ENCODE measurements at regions not wholly inside any gene's neighbourhood (a gene's known extent, or its start where the extent isn't known, plus 50 kb on each side); places are given as distances from the start of the nearest gene placed in this dataset.

DNA sequence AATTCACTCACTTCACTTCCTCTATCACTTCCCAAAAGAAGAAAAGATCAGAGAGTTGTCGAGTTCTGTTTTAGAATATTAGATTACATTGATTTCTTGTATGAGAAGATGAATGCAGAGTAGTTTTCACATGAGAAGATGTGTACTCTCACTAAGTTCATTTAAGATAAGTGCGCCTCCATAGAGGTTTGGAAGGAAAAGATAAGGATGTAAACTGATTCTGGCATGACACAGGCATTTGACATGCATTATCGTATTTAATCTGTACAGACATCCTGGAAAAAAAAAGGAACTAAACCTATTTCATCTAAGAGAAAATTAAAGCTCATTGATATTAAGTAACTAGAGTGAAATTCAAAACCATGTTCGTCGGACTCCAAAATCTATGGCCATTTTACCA, 152.2 kb upstream of the CRIM1 start:
- no peak for DNase-seq (ENCODE audit: low spot score in 2 of 2)
- no peak overlapping the region for H3K4me3 ChIP-seq
- H3K36me3 ChIP-seq: no peaks in the 10 kb centered on the region
- peaks cover 0 to 17% (median 0%) of the 10 kb centered on the region in 4 donors for H3K9me3 ChIP-seq
- H3K27ac ChIP-seq: no peak overlapping the region
- no peaks in the 10 kb centered on the region for H3K27me3 ChIP-seq
- H3K4me1 ChIP-seq: no peaks in the 10 kb centered on the region
- 78 to 90% methylated on average over 5 of the region's 5 CpGs for WGBS, 2 donors
- TF ChIP-seq EP300 (IDR thresholded peaks at IDR 0.05) (no peak), POLR2A (IDR thresholded peaks at IDR 0.05) (no peak)

DNA sequence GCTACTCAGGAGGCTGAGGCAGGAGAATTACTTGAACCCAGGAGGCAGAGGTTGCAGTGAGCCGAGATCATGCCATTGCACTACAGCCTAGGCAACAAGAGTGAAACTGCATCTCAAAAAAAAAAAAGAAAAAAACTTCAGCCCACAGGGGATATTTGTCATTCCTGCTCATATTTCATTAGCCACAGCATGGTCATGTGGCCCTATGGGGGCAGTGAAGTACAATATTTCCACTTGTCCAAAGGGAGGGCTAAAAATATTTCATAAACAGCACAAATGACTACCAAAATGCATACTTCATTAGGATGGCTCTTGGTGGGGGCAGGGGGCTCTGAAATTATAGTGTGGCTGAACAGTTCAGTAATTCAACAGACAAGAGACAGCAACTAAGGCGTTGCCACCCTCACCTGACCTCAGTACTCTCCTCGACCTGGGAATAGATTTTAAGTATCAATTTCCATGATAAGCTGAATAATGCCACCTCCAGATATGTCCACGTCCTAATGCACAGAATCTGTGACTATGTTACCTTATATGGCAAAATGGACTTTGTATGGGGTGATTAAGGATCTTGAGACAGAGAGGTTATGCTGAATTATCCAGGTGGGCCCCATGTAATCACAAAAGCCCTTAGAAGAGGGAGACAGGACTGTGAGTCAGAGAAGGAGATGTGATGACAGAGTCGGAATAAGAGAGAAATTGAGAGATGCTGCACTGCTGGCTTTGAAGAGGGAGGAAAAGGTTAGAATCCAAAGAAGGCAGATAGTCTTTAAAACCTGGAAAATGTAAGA, 158.2 kb upstream of the CRIM1 start:
- no peak overlapping the region for H3K4me3 ChIP-seq
- H3K27me3 ChIP-seq: no peaks in the 10 kb centered on the region
- H3K36me3 ChIP-seq: no peaks in the 10 kb centered on the region
- peaks cover 0 to 12% (median 0%) of the 10 kb centered on the region in 4 donors for H3K4me1 ChIP-seq
- no peak overlapping the region for H3K27ac ChIP-seq
- DNase-seq (ENCODE audit: low spot score in 2 of 2): no peak
- peaks cover 0 to 17% (median 0%) of the 10 kb centered on the region in 4 donors for H3K9me3 ChIP-seq
- 71 to 74% methylated on average over 5 of the region's 5 CpGs for WGBS, 2 donors
- TF ChIP-seq EP300 (IDR thresholded peaks at IDR 0.05) (no peak), POLR2A (IDR thresholded peaks at IDR 0.05) (no peak)
- TF ChIP-seq, protein P1, sequence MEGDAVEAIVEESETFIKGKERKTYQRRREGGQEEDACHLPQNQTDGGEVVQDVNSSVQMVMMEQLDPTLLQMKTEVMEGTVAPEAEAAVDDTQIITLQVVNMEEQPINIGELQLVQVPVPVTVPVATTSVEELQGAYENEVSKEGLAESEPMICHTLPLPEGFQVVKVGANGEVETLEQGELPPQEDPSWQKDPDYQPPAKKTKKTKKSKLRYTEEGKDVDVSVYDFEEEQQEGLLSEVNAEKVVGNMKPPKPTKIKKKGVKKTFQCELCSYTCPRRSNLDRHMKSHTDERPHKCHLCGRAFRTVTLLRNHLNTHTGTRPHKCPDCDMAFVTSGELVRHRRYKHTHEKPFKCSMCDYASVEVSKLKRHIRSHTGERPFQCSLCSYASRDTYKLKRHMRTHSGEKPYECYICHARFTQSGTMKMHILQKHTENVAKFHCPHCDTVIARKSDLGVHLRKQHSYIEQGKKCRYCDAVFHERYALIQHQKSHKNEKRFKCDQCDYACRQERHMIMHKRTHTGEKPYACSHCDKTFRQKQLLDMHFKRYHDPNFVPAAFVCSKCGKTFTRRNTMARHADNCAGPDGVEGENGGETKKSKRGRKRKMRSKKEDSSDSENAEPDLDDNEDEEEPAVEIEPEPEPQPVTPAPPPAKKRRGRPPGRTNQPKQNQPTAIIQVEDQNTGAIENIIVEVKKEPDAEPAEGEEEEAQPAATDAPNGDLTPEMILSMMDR (IDR thresholded peaks at IDR 0.05): no peak

DNA sequence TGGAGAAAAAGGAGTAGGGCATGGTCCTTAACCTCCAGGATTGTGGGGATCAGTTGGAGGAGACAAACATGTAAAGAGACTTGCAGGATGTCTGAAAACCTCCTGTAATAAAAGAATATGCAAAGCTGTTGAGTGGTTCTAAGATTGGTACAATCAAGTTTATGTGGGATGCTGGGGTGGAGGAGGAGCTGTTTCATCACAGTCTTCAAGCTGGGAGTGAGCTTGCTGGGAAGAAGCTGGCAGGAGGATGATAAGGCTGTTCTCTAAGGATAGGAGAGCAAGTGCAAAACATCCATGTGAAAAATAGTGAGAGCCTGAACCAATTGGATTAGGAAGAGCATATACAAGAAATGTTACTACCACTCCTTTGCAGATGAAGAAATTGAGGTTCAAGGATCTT, 161.9 kb upstream of the CRIM1 start:
- no peaks in the 10 kb centered on the region for H3K9me3 ChIP-seq
- H3K4me1 ChIP-seq: peaks cover 0 to 12% (median 0%) of the 10 kb centered on the region in 4 donors
- no peaks in the 10 kb centered on the region for H3K36me3 ChIP-seq
- H3K4me3 ChIP-seq: no peak overlapping the region
- no peak overlapping the region for H3K27ac ChIP-seq
- H3K27me3 ChIP-seq: no peaks in the 10 kb centered on the region
- DNase-seq (ENCODE audit: low spot score in 2 of 2): no peak
- TF ChIP-seq POLR2A (IDR thresholded peaks at IDR 0.05) (no peak), EP300 (IDR thresholded peaks at IDR 0.05) (no peak)
- TF ChIP-seq, protein P1 (IDR thresholded peaks at IDR 0.05): no peak

DNA sequence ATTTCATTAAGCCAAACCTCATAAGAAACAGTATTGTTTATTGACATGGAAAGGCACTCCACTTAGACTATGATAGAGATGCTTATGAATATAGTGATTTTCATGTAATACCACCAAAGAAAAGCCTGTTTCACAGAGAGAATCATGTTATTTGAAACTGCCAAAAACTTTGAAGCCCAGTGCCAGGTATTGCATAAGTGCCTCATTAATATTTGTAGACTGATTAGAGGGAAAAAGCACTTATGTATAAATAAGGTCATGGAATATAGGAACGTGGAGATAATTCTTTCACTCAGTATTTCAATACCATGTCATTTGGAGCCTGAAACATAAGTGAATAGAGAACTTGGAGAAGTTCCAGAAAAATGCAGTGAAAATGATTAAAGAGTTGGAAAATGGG, 162.6 kb upstream of the CRIM1 start:
- no peak for DNase-seq (ENCODE audit: low spot score in 2 of 2)
- 17 to 26% methylated on average over 1 of the region's 1 CpG for WGBS, 2 donors
- H3K36me3 ChIP-seq: no peaks in the 10 kb centered on the region
- H3K27me3 ChIP-seq: no peaks in the 10 kb centered on the region
- TF ChIP-seq, protein P1 (IDR thresholded peaks at IDR 0.05): no peak
- TF ChIP-seq POLR2A (IDR thresholded peaks at IDR 0.05) (no peak), EP300 (IDR thresholded peaks at IDR 0.05) (no peak)
- H3K4me1 ChIP-seq: peaks cover 0 to 12% (median 0%) of the 10 kb centered on the region in 4 donors
- no peaks in the 10 kb centered on the region for H3K9me3 ChIP-seq
- H3K27ac ChIP-seq: no peak overlapping the region
- no peak overlapping the region for H3K4me3 ChIP-seq

DNA sequence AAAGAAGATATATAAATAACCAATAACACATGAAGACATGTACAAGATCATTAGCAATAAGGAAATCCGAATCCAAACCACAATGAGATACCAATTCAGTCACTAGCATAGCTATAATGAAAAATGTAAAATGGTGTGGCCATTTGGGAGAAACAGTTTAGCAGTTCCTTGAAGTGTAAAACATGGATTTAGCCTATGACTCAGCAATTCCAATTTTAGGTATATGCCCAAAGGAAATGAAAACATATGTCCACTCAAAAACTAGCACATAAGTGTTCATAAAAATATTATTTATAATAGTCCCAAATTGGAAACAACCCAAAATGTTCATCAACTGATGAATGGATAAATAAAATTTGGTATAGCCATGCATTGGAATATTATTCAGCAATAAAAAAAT, 165.5 kb upstream of the CRIM1 start:
- no peak for TF ChIP-seq EP300 (IDR thresholded peaks at IDR 0.05)
- TF ChIP-seq POLR2A (IDR thresholded peaks at IDR 0.05): no peak
- TF ChIP-seq, protein P1 (IDR thresholded peaks at IDR 0.05): no peak
- Histone ChIP-seq H3K4me1 (peaks cover 0 to 12% (median 0%) of the 10 kb centered on the region in 4 donors), H3K27ac (no peak overlapping the region), H3K4me3 (no peak overlapping the region), H3K36me3 (no peaks in the 10 kb centered on the region), H3K9me3 (no peaks in the 10 kb centered on the region), H3K27me3 (no peaks in the 10 kb centered on the region)
- WGBS, 2 donors: 84 to 100% methylated on average over 1 of the region's 1 CpG
- DNase-seq (ENCODE audit: low spot score in 2 of 2): no peak

Measured in tibial nerve (tissue), 4 donors.